Gastroesophageal sphincter (tissue), 4 donors: ENCODE measurements at regions not wholly inside any gene's neighbourhood (a gene's known extent, or its start where the extent isn't known, plus 50 kb on each side); places are given as distances from the start of the nearest gene placed in this dataset.

Experiments
- ATAC-seq: fragments of 150-250 bp; one replicate; pipeline ENCODE4 v1.9.1; 2016; ENCODE audit warnings: mild to moderate bottlenecking, moderate library complexity
- H3K27ac ChIP-seq, 4 donors: fragments of 200-600 bp; sonication (generic) in 3 of 4; 1 replicate in 3 of 4; 2 replicates in 1 of 4; pipeline ENCODE4 v1.5.1; 2016 to 2019
- H3K27me3 ChIP-seq: fragments of 200-600 bp; sonication (generic); one replicate; pipeline ENCODE4 v1.5.1; 2019
- H3K36me3 ChIP-seq, 2 donors: fragments of 200-600 bp; sonication (generic); one replicate each; pipeline ENCODE4 v1.5.1; 2019; ENCODE audit warnings: control low read depth in 1 of 2
- H3K4me1 ChIP-seq, 3 donors: fragments of 200-600 bp; sonication (generic); 1 replicate in 2 of 3; 2 replicates in 1 of 3; pipeline ENCODE4 v1.5.1; 2016 to 2019; ENCODE audit warnings: control low read depth in 2 of 3
- H3K4me3 ChIP-seq, 2 donors: fragments of 200-600 bp; sonication (generic); one replicate each; pipeline ENCODE4 v1.5.1; 2019; ENCODE audit warnings: mild to moderate bottlenecking in 1 of 2, moderate library complexity in 1 of 2
- H3K9me3 ChIP-seq, 3 donors: fragments of 200-600 bp; sonication (generic); one replicate each; pipeline ENCODE4 v1.5.1; 2017 to 2019; ENCODE audit warnings: control low read depth in 2 of 3
- CTCF ChIP-seq, 4 experiments: fragments of 200-600 bp in 2 of 4; fragments of 450-650 bp in 2 of 4; sonication (generic) in 1 of 4; IDR thresholded peaks; one replicate each; pipeline ENCODE4 v1.5.1; 2017 to 2019; ENCODE audit warnings: antibody characterized with exemption in 4 of 4, mild to moderate bottlenecking in 2 of 4, moderate library complexity in 2 of 4
- EP300 ChIP-seq: sonication (generic); formaldehyde crosslinking; IDR thresholded peaks from one replicate; pipeline ENCODE4 v1.6.1; 2017; ENCODE audit warnings: antibody characterized with exemption, mild to moderate bottlenecking
- POLR2A ChIP-seq, 2 donors: fragments of 450-650 bp; IDR thresholded peaks; one replicate each; pipeline ENCODE4 v1.6.1; 2017; ENCODE audit warnings: antibody characterized with exemption in 2 of 2, mild to moderate bottlenecking in 2 of 2, moderate library complexity in 1 of 2
- POLR2AphosphoS5 ChIP-seq: sonication (generic); formaldehyde crosslinking; IDR thresholded peaks from one replicate; pipeline ENCODE4 v1.6.1; 2017; ENCODE audit warnings: antibody characterized with exemption
- WGBS, 2 donors: methylation state at CpG; one replicate each; pipeline ENCODE4 v1.1.5; 2018; ENCODE audit warnings: low coverage in 1 of 2; 5-methylcytosine and 5-hydroxymethylcytosine counted together

GRCh38 chr5:125336401-125336800 lies 590.0 kb upstream of the ZNF608 start:
- H3K9me3 ChIP-seq, result no peaks in the 10 kb centered on the region
- H3K4me1 ChIP-seq, result peaks cover 0 to 27% (median 0%) of the 10 kb centered on the region in 3 donors
- H3K27ac ChIP-seq, result no peak overlapping the region
- no peak for ATAC-seq
- no peaks in the 10 kb centered on the region for H3K27me3 ChIP-seq
- H3K36me3 ChIP-seq, result no peaks in the 10 kb centered on the region
- 0 to 43% methylated on average over 1 to 2 of the region's 2 CpGs for WGBS, 2 donors
- no peak overlapping the region for H3K4me3 ChIP-seq
- TF ChIP-seq EP300, result no peak
- TF ChIP-seq CTCF (IDR thresholded peaks at IDR 0.05), result no peak
- no peak for TF ChIP-seq POLR2AphosphoS5
- TF ChIP-seq POLR2A (IDR thresholded peaks at IDR 0.05), result no peak

GRCh38 chr5:125337294-125337693 lies 590.9 kb upstream of the ZNF608 start:
- Histone ChIP-seq H3K9me3 (no peaks in the 10 kb centered on the region), H3K4me1 (peaks cover 0 to 23% (median 0%) of the 10 kb centered on the region in 3 donors), H3K27me3 (no peaks in the 10 kb centered on the region), H3K4me3 (no peak overlapping the region), H3K27ac (no peak overlapping the region), H3K36me3 (no peaks in the 10 kb centered on the region)
- no peak for ATAC-seq
- TF ChIP-seq EP300 (no peak), POLR2A (IDR thresholded peaks at IDR 0.05) (no peak), CTCF (IDR thresholded peaks at IDR 0.05) (no peak), POLR2AphosphoS5 (no peak)
- 7 to 57% methylated on average over 2 of the region's 2 CpGs for WGBS, 2 donors

GRCh38 chr5:125338440-125339174 lies 592.2 kb upstream of the ZNF608 start:
- no peaks in the 10 kb centered on the region for H3K9me3 ChIP-seq
- H3K4me1 ChIP-seq, result peaks cover 0 to 14% (median 0%) of the 10 kb centered on the region in 3 donors
- no peak overlapping the region for H3K27ac ChIP-seq
- 70 to 79% methylated on average over 1 to 2 of the region's 2 CpGs for WGBS, 2 donors
- no peak for ATAC-seq
- H3K4me3 ChIP-seq, result no peak overlapping the region
- H3K27me3 ChIP-seq, result no peaks in the 10 kb centered on the region
- TF ChIP-seq EP300 (no peak), POLR2A (IDR thresholded peaks at IDR 0.05) (no peak), CTCF (IDR thresholded peaks at IDR 0.05) (no peak), POLR2AphosphoS5 (no peak)
- H3K36me3 ChIP-seq, result no peaks in the 10 kb centered on the region

- 80 to 100% methylated on average over 1 of the region's 1 CpG for WGBS, 2 donors
- H3K4me3 ChIP-seq, result no peak overlapping the region
- H3K4me1 ChIP-seq, result peaks cover 0 to 12% (median 0%) of the 10 kb centered on the region in 3 donors
- ATAC-seq, result no peak
- TF ChIP-seq CTCF (IDR thresholded peaks at IDR 0.05) (no peak), POLR2AphosphoS5 (no peak), EP300 (no peak), POLR2A (IDR thresholded peaks at IDR 0.05) (no peak)
- H3K9me3 ChIP-seq, result no peaks in the 10 kb centered on the region
- H3K27me3 ChIP-seq, result no peaks in the 10 kb centered on the region
- no peak overlapping the region for H3K27ac ChIP-seq
- no peaks in the 10 kb centered on the region for H3K36me3 ChIP-seq
These were observed 595.0 kb upstream of the ZNF608 start for GRCh38 chr5:125341436-125341835.

GRCh38 chr5:125343015-125343414 lies 596.6 kb upstream of the ZNF608 start:
- TF ChIP-seq EP300 (no peak), CTCF (IDR thresholded peaks at IDR 0.05) (no peak), POLR2AphosphoS5 (no peak), POLR2A (IDR thresholded peaks at IDR 0.05) (no peak)
- H3K36me3 ChIP-seq, result no peaks in the 10 kb centered on the region
- H3K4me1 ChIP-seq, result peaks cover 0 to 10% (median 0%) of the 10 kb centered on the region in 3 donors
- H3K27me3 ChIP-seq, result no peaks in the 10 kb centered on the region
- H3K4me3 ChIP-seq, result no peak overlapping the region
- no peaks in the 10 kb centered on the region for H3K9me3 ChIP-seq
- ATAC-seq, result no peak
- 29 to 71% methylated on average over 1 to 2 of the region's 2 CpGs for WGBS, 2 donors
- no peak overlapping the region for H3K27ac ChIP-seq
